Inflammatory macrophage treated with lipopolysaccharide for 1 hour (primary cell): ENCODE measurements at regions not wholly inside any gene's neighbourhood (a gene's known extent, or its start where the extent isn't known, plus 50 kb on each side); places are given as distances from the start of the nearest gene placed in this dataset.
A peak's percentile ranks its signal among the peaks of the same experiment; 100 is the strongest.
"Not testable (repeated sequence)": the region's sequence is repeated elsewhere in the genome, so short reads cannot be mapped to it uniquely, and the experiment has no call there.

Experiments used
- DNase-seq, 2 donors: peaks; one replicate each; pipeline ENCODE4 v3.0.0-alpha.2; 2020 to 2022

GRCh38 chr13:80740071-80740470 is 399.1 kb upstream of the SPRY2 start:
- DNase-seq, result no peak

GRCh38 chr13:80737513-80737912 is 396.6 kb upstream of the SPRY2 start:
- no peak for DNase-seq

GRCh38 chr13:80727321-80727975 is 386.5 kb upstream of the SPRY2 start:
- no peak for DNase-seq

GRCh38 chr13:80726868-80727267 is 385.9 kb upstream of the SPRY2 start:
- no peak for DNase-seq

- no peak for DNase-seq
Measured at GRCh38 chr13:80721689-80722088, 380.8 kb upstream of the SPRY2 start.

GRCh38 chr13:80718970-80719369 is 378.0 kb upstream of the SPRY2 start:
- DNase-seq, result no peak

GRCh38 chr13:80717776-80718175 is 376.9 kb upstream of the SPRY2 start:
- no peak for DNase-seq

GRCh38 chr13:80716610-80717081 is 375.7 kb upstream of the SPRY2 start:
- DNase-seq, result peak in 1 of 2 donors; percentile 19

- peak; percentile 4 to 6 for DNase-seq
Measured at GRCh38 chr13:80712026-80712425, 371.1 kb upstream of the SPRY2 start.

- no peak for DNase-seq
Measured at GRCh38 chr13:80708791-80709190, 367.9 kb upstream of the SPRY2 start.

GRCh38 chr13:80707000-80707983 is 366.4 kb upstream of the SPRY2 start:
- no peak for DNase-seq

GRCh38 chr13:80706164-80706471 is 365.2 kb upstream of the SPRY2 start:
- DNase-seq, result no peak

- no peak for DNase-seq
Measured at GRCh38 chr13:80705371-80706163, 364.6 kb upstream of the SPRY2 start.

GRCh38 chr13:80704369-80704768 is 363.4 kb upstream of the SPRY2 start:
- DNase-seq, result no peak

- DNase-seq, result no peak
Measured at GRCh38 chr13:80695841-80696240, 354.9 kb upstream of the SPRY2 start.

- not testable (repeated sequence) for DNase-seq
Measured at GRCh38 chr13:80691814-80692213, 350.9 kb upstream of the SPRY2 start.

- DNase-seq, result no peak
Measured at GRCh38 chr13:80690208-80690607, 349.3 kb upstream of the SPRY2 start.

GRCh38 chr13:80688593-80688992 is 347.7 kb upstream of the SPRY2 start:
- DNase-seq, result no peak

- DNase-seq, result no peak
Measured at GRCh38 chr13:80685942-80686341, 345.0 kb upstream of the SPRY2 start.

GRCh38 chr13:80684217-80684991 is 343.5 kb upstream of the SPRY2 start:
- DNase-seq, result no peak

- no peak for DNase-seq
Measured at GRCh38 chr13:80680786-80681366, 339.9 kb upstream of the SPRY2 start.

GRCh38 chr13:80679423-80679822 is 338.5 kb upstream of the SPRY2 start:
- DNase-seq, result no peak
